ENCODE measurements at regions not wholly inside any gene's neighbourhood (a gene's known extent, or its start where the extent isn't known, plus 50 kb on each side); places are given as distances from the start of the nearest gene placed in this dataset.

GRCh38 chr19:28829762-28830161 is 383.2 kb downstream of the UQCRFS1 start:
- no peak overlapping the region for H3K4me3 ChIP-seq
- no peaks in the 10 kb centered on the region for H3K36me3 ChIP-seq
- TF ChIP-seq CTCF (IDR thresholded peaks at IDR 0.05) (no peak), POLR2AphosphoS5 (IDR thresholded peaks at IDR 0.05) (no peak), POLR2A (IDR thresholded peaks at IDR 0.05) (no peak)
- H3K27me3 ChIP-seq = peaks cover 0 to 5% of the 10 kb centered on the region in 2 donors
- intact Hi-C loops (cut with DNase I; ENCODE audit: low total_unique reads) = no loop called here
- DNase-seq (ENCODE audit: low spot score in 2 of 2) = no peak
- H3K4me1 ChIP-seq = no peaks in the 10 kb centered on the region
- H3K27ac ChIP-seq = no peak overlapping the region
- no peaks in the 10 kb centered on the region for H3K9me3 ChIP-seq

DNA sequence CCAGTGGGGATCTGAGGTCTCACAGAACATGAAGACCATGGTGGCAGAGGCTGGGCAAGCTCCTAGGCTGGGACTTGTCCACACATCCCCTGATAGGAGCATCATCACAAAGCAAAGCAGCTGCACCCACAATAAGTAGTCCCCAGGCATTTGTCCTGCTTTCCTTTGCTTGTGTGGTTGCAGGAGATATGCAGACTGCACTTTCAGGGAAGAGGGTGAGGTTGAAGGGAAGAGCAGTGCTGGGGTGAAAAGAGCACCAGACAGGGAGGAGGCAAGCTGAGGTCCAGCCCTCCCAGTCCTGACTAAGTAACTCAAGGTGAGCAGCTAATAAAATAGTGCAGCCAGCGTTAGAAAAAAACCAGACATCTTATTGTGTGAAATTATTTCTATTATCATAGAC is 383.6 kb downstream of the UQCRFS1 start:
- Histone ChIP-seq H3K27me3 (peaks cover 0 to 4% of the 10 kb centered on the region in 2 donors), H3K4me3 (no peak overlapping the region), H3K4me1 (no peaks in the 10 kb centered on the region), H3K36me3 (no peaks in the 10 kb centered on the region), H3K27ac (no peak overlapping the region), H3K9me3 (no peaks in the 10 kb centered on the region)
- TF ChIP-seq CTCF (IDR thresholded peaks at IDR 0.05) = no peak
- TF ChIP-seq POLR2A (IDR thresholded peaks at IDR 0.05) = no peak
- TF ChIP-seq POLR2AphosphoS5 (IDR thresholded peaks at IDR 0.05) = no peak
- intact Hi-C loops (cut with DNase I; ENCODE audit: low total_unique reads) = no loop called here
- no peak for DNase-seq (ENCODE audit: low spot score in 2 of 2)

DNA sequence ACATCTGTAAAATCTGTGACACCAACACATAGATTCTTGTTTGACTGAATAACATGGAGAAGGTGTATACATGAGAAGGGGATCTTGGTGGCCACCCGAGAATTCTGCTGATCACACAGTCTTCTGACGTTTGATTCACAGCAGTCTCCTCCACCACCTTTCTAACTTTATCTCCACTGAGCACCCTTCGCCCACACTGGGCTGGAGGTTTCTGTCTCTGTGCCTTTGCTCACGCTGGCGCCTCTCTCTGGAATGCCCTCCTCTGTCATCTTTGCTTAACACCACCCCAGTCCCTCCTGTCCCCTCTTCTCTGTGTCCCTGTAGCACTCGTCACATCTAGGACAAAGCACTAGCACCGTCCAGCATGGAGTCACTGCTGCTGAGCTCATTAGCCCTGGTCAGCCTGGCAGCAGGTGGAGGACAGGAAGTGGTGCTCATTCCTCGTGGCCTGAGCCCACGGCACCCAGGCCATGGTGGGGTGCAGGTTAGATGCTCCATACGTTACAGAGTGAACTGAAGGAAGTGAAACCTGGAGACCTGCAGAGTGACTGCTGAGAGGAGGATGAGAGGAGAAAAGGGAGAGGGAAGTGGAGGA is 384.6 kb downstream of the UQCRFS1 start:
- no peak overlapping the region for H3K27ac ChIP-seq
- TF ChIP-seq POLR2AphosphoS5 (IDR thresholded peaks at IDR 0.05) = no peak
- no peak for TF ChIP-seq CTCF (IDR thresholded peaks at IDR 0.05)
- no peak for TF ChIP-seq POLR2A (IDR thresholded peaks at IDR 0.05)
- H3K36me3 ChIP-seq = no peaks in the 10 kb centered on the region
- no peaks in the 10 kb centered on the region for H3K9me3 ChIP-seq
- H3K27me3 ChIP-seq = peaks cover 0 to 4% of the 10 kb centered on the region in 2 donors
- intact Hi-C loops (cut with DNase I; ENCODE audit: low total_unique reads) = no loop called here
- H3K4me1 ChIP-seq = no peaks in the 10 kb centered on the region
- DNase-seq (ENCODE audit: low spot score in 2 of 2) = no peak
- H3K4me3 ChIP-seq = no peak overlapping the region

GRCh38 chr19:28827382-28827781 is 385.6 kb downstream of the UQCRFS1 start:
- H3K4me1 ChIP-seq = no peaks in the 10 kb centered on the region
- no peaks in the 10 kb centered on the region for H3K36me3 ChIP-seq
- H3K9me3 ChIP-seq = no peaks in the 10 kb centered on the region
- H3K4me3 ChIP-seq = no peak overlapping the region
- H3K27me3 ChIP-seq = no peaks in the 10 kb centered on the region
- intact Hi-C loops (cut with DNase I; ENCODE audit: low total_unique reads) = no loop called here
- DNase-seq (ENCODE audit: low spot score in 2 of 2) = no peak
- no peak for TF ChIP-seq CTCF (IDR thresholded peaks at IDR 0.05)
- no peak for TF ChIP-seq POLR2AphosphoS5 (IDR thresholded peaks at IDR 0.05)
- no peak for TF ChIP-seq POLR2A (IDR thresholded peaks at IDR 0.05)
- no peak overlapping the region for H3K27ac ChIP-seq

- Histone ChIP-seq H3K9me3 (no peaks in the 10 kb centered on the region), H3K36me3 (no peaks in the 10 kb centered on the region), H3K27me3 (no peaks in the 10 kb centered on the region), H3K27ac (no peak overlapping the region), H3K4me1 (no peaks in the 10 kb centered on the region), H3K4me3 (no peak overlapping the region)
- no peak for DNase-seq (ENCODE audit: low spot score in 2 of 2)
- TF ChIP-seq CTCF (IDR thresholded peaks at IDR 0.05) = no peak
- no peak for TF ChIP-seq POLR2AphosphoS5 (IDR thresholded peaks at IDR 0.05)
- TF ChIP-seq POLR2A (IDR thresholded peaks at IDR 0.05) = no peak
- intact Hi-C loops (cut with DNase I; ENCODE audit: low total_unique reads) = no loop called here
Measured at GRCh38 chr19:28823338-28823961, 389.5 kb downstream of the UQCRFS1 start.
